RWPE2 (cell line): ENCODE measurements at regions not wholly inside any gene's neighbourhood (a gene's known extent, or its start where the extent isn't known, plus 50 kb on each side); places are given as distances from the start of the nearest gene placed in this dataset.

ENCODE experiments used
- ATAC-seq: fragments of 200-7000 bp; cut with Tn5 transposase; 3 replicates; pipeline ENCODE4 v1.9.1; 2021; ENCODE audit warnings: low read depth
- DNase-seq: peaks from one replicate; pipeline ENCODE4 v3.0.0-alpha.2; 2020; ENCODE audit warnings: low spot score
- H3K27ac ChIP-seq: fragments of 450-650 bp; 2 replicates; pipeline ENCODE4 v1.5.1; 2017; ENCODE audit warnings: mild to moderate bottlenecking; ENCODE audit not compliant: poor library complexity, severe bottlenecking
- H3K27me3 ChIP-seq: fragments of 250-450 bp; sonication (Bioruptor Pico); 2 replicates; pipeline ENCODE4 v1.5.1; 2021; ENCODE audit warnings: mild to moderate bottlenecking, moderate library complexity; ENCODE audit not compliant: insufficient read depth, poor library complexity, severe bottlenecking
- H3K36me3 ChIP-seq: fragments of 250-450 bp; sonication (Bioruptor Pico); 2 replicates; pipeline ENCODE4 v1.5.1; 2020; ENCODE audit warnings: low read depth, mild to moderate bottlenecking, moderate library complexity
- H3K4me1 ChIP-seq: fragments of 250-450 bp; sonication (Bioruptor Pico); 2 replicates; pipeline ENCODE4 v1.5.1; 2021; ENCODE audit warnings: mild to moderate bottlenecking, moderate library complexity; ENCODE audit not compliant: insufficient read depth, poor library complexity, severe bottlenecking
- H3K4me3 ChIP-seq: fragments of 250-450 bp; sonication (Bioruptor Pico); 2 replicates; pipeline ENCODE4 v1.5.1; 2021; ENCODE audit warnings: mild to moderate bottlenecking, moderate library complexity; ENCODE audit not compliant: severe bottlenecking
- H3K9me3 ChIP-seq: fragments of 250-450 bp; sonication (Bioruptor Pico); 2 replicates; pipeline ENCODE4 v1.5.1; 2021; ENCODE audit warnings: mild to moderate bottlenecking, moderate library complexity; ENCODE audit not compliant: severe bottlenecking
- CTCF ChIP-seq: fragments of 450-650 bp; IDR thresholded peaks from one replicate; pipeline ENCODE4 v1.5.1; 2017; ENCODE audit warnings: mild to moderate bottlenecking, moderate library complexity; ENCODE audit not compliant: poor library complexity, severe bottlenecking

- Histone ChIP-seq H3K4me1 (peaks cover 74% of the 10 kb centered on the region), H3K27ac (peak overlapping the region; percentile 100), H3K4me3 (no peak overlapping the region), H3K36me3 (no peaks in the 10 kb centered on the region), H3K27me3 (no peaks in the 10 kb centered on the region), H3K9me3 (no peaks in the 10 kb centered on the region)
- no peak for ATAC-seq
- no peak for TF ChIP-seq CTCF
- DNase-seq = no peak
Measured at GRCh38 chr13:44309794-44310757, 63.5 kb upstream of the SERP2 start.

GRCh38 chr13:44311011-44311780 lies 62.4 kb upstream of the SERP2 start:
- H3K36me3 ChIP-seq = no peaks in the 10 kb centered on the region
- peak overlapping the region; percentile 100 for H3K27ac ChIP-seq
- TF ChIP-seq CTCF = no peak
- ATAC-seq = peak; percentile 61
- no peak overlapping the region for H3K4me3 ChIP-seq
- DNase-seq = peak; percentile 93
- H3K27me3 ChIP-seq = no peaks in the 10 kb centered on the region
- H3K4me1 ChIP-seq = peaks cover 64% of the 10 kb centered on the region
- no peaks in the 10 kb centered on the region for H3K9me3 ChIP-seq

- Histone ChIP-seq H3K27ac (peak overlapping the region; percentile 100), H3K4me3 (no peak overlapping the region), H3K36me3 (no peaks in the 10 kb centered on the region), H3K27me3 (no peaks in the 10 kb centered on the region), H3K9me3 (no peaks in the 10 kb centered on the region), H3K4me1 (peaks cover 57% of the 10 kb centered on the region)
- no peak for ATAC-seq
- no peak for TF ChIP-seq CTCF
- DNase-seq = no peak
Measured at GRCh38 chr13:44312131-44312530, 61.5 kb upstream of the SERP2 start.

- H3K27ac ChIP-seq = peak overlapping the region; percentile 100
- no peaks in the 10 kb centered on the region for H3K36me3 ChIP-seq
- peaks cover 49% of the 10 kb centered on the region for H3K4me1 ChIP-seq
- no peaks in the 10 kb centered on the region for H3K27me3 ChIP-seq
- H3K4me3 ChIP-seq = no peak overlapping the region
- no peak for DNase-seq
- peak; percentile 76 for ATAC-seq
- TF ChIP-seq CTCF = no peak
- no peaks in the 10 kb centered on the region for H3K9me3 ChIP-seq
Measured at GRCh38 chr13:44312834-44313551, 60.6 kb upstream of the SERP2 start.
